Activated CD4-positive, alpha-beta T cell treated with anti-CD3 and anti-CD28 coated beads for 36 hours (primary cell): ENCODE measurements at regions not wholly inside any gene's neighbourhood (a gene's known extent, or its start where the extent isn't known, plus 50 kb on each side); places are given as distances from the start of the nearest gene placed in this dataset.

Experiments used
- ATAC-seq: fragments of 200-7000 bp; cut with Tn5 transposase; one replicate; pipeline ENCODE4 v1.10.0; 2021; ENCODE audit warnings: mild to moderate bottlenecking, moderate library complexity
- CTCF ChIA-PET: fragments of 350-600 bp; sonication (Branson Sonifier 250); formaldehyde crosslinking; loops from one replicate; lab custom pipeline; 2021; ENCODE audit warnings: antibody characterized with exemption; lab: Charles Lee
- POLR2A ChIA-PET: fragments of 350-600 bp; sonication (Branson Sonifier 250); formaldehyde crosslinking; loops from one replicate; lab custom pipeline; 2021; ENCODE audit warnings: antibody characterized with exemption, inconsistent platforms; lab: Charles Lee
- DNase-seq: peaks from one replicate; pipeline ENCODE4 v3.0.0-alpha.2; 2020
- H3K27ac Mint-ChIP-seq: one replicate; pipeline ENCODE4 v1.8.0; 2021; ENCODE audit warnings: mixed read lengths
- H3K27me3 Mint-ChIP-seq: one replicate; pipeline ENCODE4 v1.8.0; 2021; ENCODE audit warnings: mixed read lengths
- H3K36me3 Mint-ChIP-seq: one replicate; pipeline ENCODE4 v1.8.0; 2021; ENCODE audit warnings: low read depth, mixed read lengths
- H3K4me1 Mint-ChIP-seq: one replicate; pipeline ENCODE4 v1.8.0; 2021; ENCODE audit warnings: mixed read lengths
- H3K4me3 Mint-ChIP-seq: one replicate; pipeline ENCODE4 v1.8.0; 2021; ENCODE audit warnings: mild to moderate bottlenecking, moderate library complexity, mixed read lengths
- H3K9me3 Mint-ChIP-seq: one replicate; pipeline ENCODE4 v1.8.0; 2021; ENCODE audit warnings: low read depth, mixed read lengths
- intact Hi-C, 2 experiments: fragments of 100-400 bp; cut with DNase I in 1 of 2; cut with micrococcal nuclease in 1 of 2; formaldehyde crosslinking; loops; one replicate each; pipeline versions ENCODE4 v1.14.2 to v1.15.1; 2022 to 2024; cut with DNase I, micrococcal nuclease

- Mint-ChIP-seq H3K27me3 (no peaks in the 10 kb centered on the region), H3K36me3 (no peaks in the 10 kb centered on the region), H3K27ac (no peak overlapping the region), H3K4me3 (no peak overlapping the region), H3K4me1 (no peaks in the 10 kb centered on the region), H3K9me3 (peaks cover 1% of the 10 kb centered on the region)
- CTCF ChIA-PET, result no interaction called here
- DNase-seq, result no peak
- POLR2A ChIA-PET, result no interaction called here
- no peak for ATAC-seq
- intact Hi-C loops, result no loop called here
Measured at GRCh38 chr20:39619271-39619785, 657.2 kb downstream of the DHX35 start.

- POLR2A ChIA-PET, result no interaction called here
- Mint-ChIP-seq H3K36me3 (no peaks in the 10 kb centered on the region), H3K4me1 (no peaks in the 10 kb centered on the region), H3K27me3 (peaks cover 4% of the 10 kb centered on the region), H3K9me3 (peaks cover 9% of the 10 kb centered on the region), H3K27ac (no peak overlapping the region), H3K4me3 (no peak overlapping the region)
- CTCF ChIA-PET, result no interaction called here
- DNase-seq (no peak), ATAC-seq (no peak)
- intact Hi-C loops, result no loop called here
Measured at GRCh38 chr20:39611901-39612300, 649.8 kb downstream of the DHX35 start.

- H3K27me3 Mint-ChIP-seq, result peaks cover 9% of the 10 kb centered on the region
- DNase-seq, result no peak
- POLR2A ChIA-PET, result no interaction called here
- H3K27ac Mint-ChIP-seq, result no peak overlapping the region
- intact Hi-C loops, result no loop called here
- no peak for ATAC-seq
- H3K4me3 Mint-ChIP-seq, result no peak overlapping the region
- H3K36me3 Mint-ChIP-seq, result no peaks in the 10 kb centered on the region
- H3K9me3 Mint-ChIP-seq, result peaks cover 9% of the 10 kb centered on the region
- no peaks in the 10 kb centered on the region for H3K4me1 Mint-ChIP-seq
- CTCF ChIA-PET, result no interaction called here
Measured at GRCh38 chr20:39607141-39607540, 645.0 kb downstream of the DHX35 start.

- Mint-ChIP-seq H3K36me3 (no peaks in the 10 kb centered on the region), H3K27ac (no peak overlapping the region), H3K9me3 (peaks cover 7% of the 10 kb centered on the region), H3K4me3 (no peak overlapping the region), H3K4me1 (no peaks in the 10 kb centered on the region), H3K27me3 (peaks cover 8% of the 10 kb centered on the region)
- ATAC-seq, result no peak
- intact Hi-C loops, result no loop called here
- POLR2A ChIA-PET, result no interaction called here
- DNase-seq, result no peak
- CTCF ChIA-PET, result no interaction called here
Measured at GRCh38 chr20:39605908-39606307, 643.8 kb downstream of the DHX35 start.

- Mint-ChIP-seq H3K4me1 (no peaks in the 10 kb centered on the region), H3K36me3 (no peaks in the 10 kb centered on the region), H3K27ac (no peak overlapping the region), H3K4me3 (no peak overlapping the region), H3K9me3 (peaks cover 7% of the 10 kb centered on the region), H3K27me3 (peaks cover 8% of the 10 kb centered on the region)
- ChIA-PET POLR2A (no interaction called here), CTCF (interaction anchor here (0.9 kb wide), 1 partner anchor 27 kb away, joined by 3 read pairs; no protein-coding TSS in a partner anchor)
- intact Hi-C loops, result no loop called here
- no peak for DNase-seq
- ATAC-seq, result no peak
Measured at GRCh38 chr20:39605361-39605760, 643.2 kb downstream of the DHX35 start.

- DNase-seq, result no peak
- Mint-ChIP-seq H3K27ac (no peak overlapping the region), H3K4me3 (no peak overlapping the region), H3K9me3 (peaks cover 2% of the 10 kb centered on the region), H3K27me3 (peaks cover 8% of the 10 kb centered on the region), H3K36me3 (no peaks in the 10 kb centered on the region), H3K4me1 (no peaks in the 10 kb centered on the region)
- ATAC-seq, result no peak
- CTCF ChIA-PET, result interaction anchor here (0.6 kb wide), 1 partner anchor 24 kb away, joined by 3 read pairs; no protein-coding TSS in a partner anchor
- POLR2A ChIA-PET, result no interaction called here
- intact Hi-C loops, result no loop called here
Measured at GRCh38 chr20:39603219-39603618, 641.1 kb downstream of the DHX35 start.

- Mint-ChIP-seq H3K27ac (no peak overlapping the region), H3K4me3 (no peak overlapping the region), H3K9me3 (no peaks in the 10 kb centered on the region), H3K4me1 (no peaks in the 10 kb centered on the region), H3K27me3 (peaks cover 5% of the 10 kb centered on the region), H3K36me3 (no peaks in the 10 kb centered on the region)
- ChIA-PET CTCF (interaction anchor here (0.6 kb wide), 1 partner anchor 24 kb away, joined by 3 read pairs; no protein-coding TSS in a partner anchor), POLR2A (no interaction called here)
- ATAC-seq, result no peak
- no peak for DNase-seq
- intact Hi-C loops, result no loop called here
Measured at GRCh38 chr20:39602649-39603048, 640.5 kb downstream of the DHX35 start.

GRCh38 chr20:39600871-39601270 is 638.7 kb downstream of the DHX35 start:
- CTCF ChIA-PET, result no interaction called here
- Mint-ChIP-seq H3K4me1 (no peaks in the 10 kb centered on the region), H3K9me3 (no peaks in the 10 kb centered on the region), H3K27me3 (peaks cover 5% of the 10 kb centered on the region), H3K4me3 (no peak overlapping the region), H3K27ac (no peak overlapping the region), H3K36me3 (no peaks in the 10 kb centered on the region)
- POLR2A ChIA-PET, result no interaction called here
- intact Hi-C loops, result no loop called here
- DNase-seq (no peak), ATAC-seq (no peak)

- H3K27ac Mint-ChIP-seq, result no peak overlapping the region
- DNase-seq (no peak), ATAC-seq (no peak)
- no peaks in the 10 kb centered on the region for H3K4me1 Mint-ChIP-seq
- CTCF ChIA-PET, result no interaction called here
- no peaks in the 10 kb centered on the region for H3K9me3 Mint-ChIP-seq
- H3K4me3 Mint-ChIP-seq, result no peak overlapping the region
- no peaks in the 10 kb centered on the region for H3K36me3 Mint-ChIP-seq
- intact Hi-C loops, result no loop called here
- POLR2A ChIA-PET, result no interaction called here
- peaks cover 5% of the 10 kb centered on the region for H3K27me3 Mint-ChIP-seq
Measured at GRCh38 chr20:39600156-39600555, 638.0 kb downstream of the DHX35 start.

- Mint-ChIP-seq H3K9me3 (no peaks in the 10 kb centered on the region), H3K27ac (no peak overlapping the region), H3K27me3 (no peaks in the 10 kb centered on the region), H3K4me1 (no peaks in the 10 kb centered on the region), H3K4me3 (no peak overlapping the region), H3K36me3 (no peaks in the 10 kb centered on the region)
- POLR2A ChIA-PET, result no interaction called here
- ATAC-seq (no peak), DNase-seq (no peak)
- CTCF ChIA-PET, result no interaction called here
- intact Hi-C loops, result loop anchor here in 1 of 2 experiments (10.0 kb wide), 1 partner anchor 62 kb away; no protein-coding TSS in a partner anchor
Measured at GRCh38 chr20:39596554-39596953, 634.4 kb downstream of the DHX35 start.

- no peaks in the 10 kb centered on the region for H3K4me1 Mint-ChIP-seq
- H3K4me3 Mint-ChIP-seq, result no peak overlapping the region
- intact Hi-C loops, result loop anchor here in 1 of 2 experiments (10.0 kb wide), 1 partner anchor 58 kb away; no protein-coding TSS in a partner anchor
- ATAC-seq, result no peak
- H3K27me3 Mint-ChIP-seq, result peaks cover 8% of the 10 kb centered on the region
- H3K27ac Mint-ChIP-seq, result no peak overlapping the region
- ChIA-PET CTCF (no interaction called here), POLR2A (no interaction called here)
- DNase-seq, result no peak
- H3K36me3 Mint-ChIP-seq, result no peaks in the 10 kb centered on the region
- no peaks in the 10 kb centered on the region for H3K9me3 Mint-ChIP-seq
Measured at GRCh38 chr20:39592371-39592770, 630.2 kb downstream of the DHX35 start.

GRCh38 chr20:39588148-39588757 is 626.1 kb downstream of the DHX35 start:
- Mint-ChIP-seq H3K4me3 (no peak overlapping the region), H3K9me3 (peaks cover 4% of the 10 kb centered on the region), H3K27ac (no peak overlapping the region), H3K27me3 (peaks cover 8% of the 10 kb centered on the region), H3K4me1 (no peaks in the 10 kb centered on the region), H3K36me3 (no peaks in the 10 kb centered on the region)
- no peak for DNase-seq
- ATAC-seq, result no peak
- intact Hi-C loops, result no loop called here
- CTCF ChIA-PET, result no interaction called here
- POLR2A ChIA-PET, result no interaction called here
